ENCODE measurements at regions not wholly inside any gene's neighbourhood (a gene's known extent, or its start where the extent isn't known, plus 50 kb on each side); places are given as distances from the start of the nearest gene placed in this dataset.

GRCh38 chr1:112790920-112791722, 76.0 kb upstream of the PPM1J start:
- no peak for TF ChIP-seq POLR2A (IDR thresholded peaks at IDR 0.05)
- no peak for TF ChIP-seq CTCF (IDR thresholded peaks at IDR 0.05)
